A673 (cell line): ENCODE measurements at regions not wholly inside any gene's neighbourhood (a gene's known extent, or its start where the extent isn't known, plus 50 kb on each side); places are given as distances from the start of the nearest gene placed in this dataset.

ENCODE experiments used
- EZH2 ChIP-seq: fragments of 200-600 bp; sonication (generic); IDR thresholded peaks from 2 replicates; pipeline ENCODE4 v1.6.1; 2017; ENCODE audit warnings: borderline replicate concordance, low read depth, mild to moderate bottlenecking, mixed read lengths, antibody characterized with exemption, low read length; ENCODE audit not compliant: poor library complexity, severe bottlenecking
- TF ChIP-seq, protein P1 (sequence below): fragments of 300-800, 200-600 bp; sonication (generic); conservative IDR thresholded peaks from 2 replicates; pipeline ENCODE4 v1.5.1; 2017; ENCODE audit warnings: low read depth, mild to moderate bottlenecking, antibody characterized with exemption, low read length, moderate library complexity, mixed read lengths

DNA sequence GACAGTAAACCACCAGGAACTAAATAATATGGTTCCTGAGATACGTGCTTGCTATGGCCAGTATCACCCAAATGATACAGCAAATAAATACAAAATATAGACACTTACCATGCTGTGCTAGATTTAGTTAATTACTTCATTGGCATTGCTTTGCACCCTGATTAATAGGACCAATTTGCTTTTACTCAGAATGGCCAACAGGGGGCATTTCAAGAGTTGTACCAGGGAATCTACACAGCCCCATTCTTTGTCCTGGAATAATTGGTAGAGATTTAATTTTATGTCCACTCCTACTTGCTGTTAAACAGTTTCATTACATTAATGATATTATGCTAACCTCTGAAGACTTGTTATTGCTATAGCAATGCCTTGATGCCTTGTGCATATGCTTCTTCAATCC lies 280.8 kb downstream of the RERGL start:
- TF ChIP-seq, protein P1, sequence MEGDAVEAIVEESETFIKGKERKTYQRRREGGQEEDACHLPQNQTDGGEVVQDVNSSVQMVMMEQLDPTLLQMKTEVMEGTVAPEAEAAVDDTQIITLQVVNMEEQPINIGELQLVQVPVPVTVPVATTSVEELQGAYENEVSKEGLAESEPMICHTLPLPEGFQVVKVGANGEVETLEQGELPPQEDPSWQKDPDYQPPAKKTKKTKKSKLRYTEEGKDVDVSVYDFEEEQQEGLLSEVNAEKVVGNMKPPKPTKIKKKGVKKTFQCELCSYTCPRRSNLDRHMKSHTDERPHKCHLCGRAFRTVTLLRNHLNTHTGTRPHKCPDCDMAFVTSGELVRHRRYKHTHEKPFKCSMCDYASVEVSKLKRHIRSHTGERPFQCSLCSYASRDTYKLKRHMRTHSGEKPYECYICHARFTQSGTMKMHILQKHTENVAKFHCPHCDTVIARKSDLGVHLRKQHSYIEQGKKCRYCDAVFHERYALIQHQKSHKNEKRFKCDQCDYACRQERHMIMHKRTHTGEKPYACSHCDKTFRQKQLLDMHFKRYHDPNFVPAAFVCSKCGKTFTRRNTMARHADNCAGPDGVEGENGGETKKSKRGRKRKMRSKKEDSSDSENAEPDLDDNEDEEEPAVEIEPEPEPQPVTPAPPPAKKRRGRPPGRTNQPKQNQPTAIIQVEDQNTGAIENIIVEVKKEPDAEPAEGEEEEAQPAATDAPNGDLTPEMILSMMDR: peak; percentile 39; the same call in 1 of the 2 replicates
- TF ChIP-seq EZH2: no peak
